B cell (primary cell): ENCODE measurements at regions not wholly inside any gene's neighbourhood (a gene's known extent, or its start where the extent isn't known, plus 50 kb on each side); places are given as distances from the start of the nearest gene placed in this dataset.

ENCODE experiments used
- EZH2 ChIP-seq: IDR thresholded peaks from 2 replicates; pipeline ENCODE4 v1.6.1; 2012; ENCODE audit warnings: borderline replicate concordance, low read depth, mild to moderate bottlenecking, moderate library complexity, low read length; ENCODE audit not compliant: insufficient read depth, poor library complexity, severe bottlenecking
- TF ChIP-seq, protein P1 (sequence below): fragments of 200-600 bp; IDR thresholded peaks from one replicate; pipeline ENCODE4 v1.8.0; 2022; ENCODE audit warnings: antibody characterized with exemption, mild to moderate bottlenecking

DNA sequence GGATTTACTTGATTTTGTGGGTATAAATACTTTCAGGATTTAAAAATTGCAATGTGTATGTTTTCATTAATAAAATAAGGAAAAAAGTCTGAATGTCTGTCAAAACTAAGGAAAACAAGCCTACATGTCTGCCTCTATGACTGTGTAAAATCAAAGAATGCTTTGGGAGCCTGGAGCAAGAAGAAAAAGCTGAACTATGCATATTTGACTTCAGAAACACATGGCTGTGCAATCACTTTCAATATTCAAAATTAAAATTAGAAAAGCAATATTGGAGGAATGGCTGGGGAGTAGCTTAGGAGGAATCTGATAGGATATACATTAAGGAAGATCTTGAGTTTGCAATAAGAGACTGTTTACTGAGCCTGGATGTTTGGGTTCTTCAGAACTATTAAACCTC lies 147.1 kb downstream of the ADAM29 start:
- no peak for TF ChIP-seq EZH2
- TF ChIP-seq, protein P1, sequence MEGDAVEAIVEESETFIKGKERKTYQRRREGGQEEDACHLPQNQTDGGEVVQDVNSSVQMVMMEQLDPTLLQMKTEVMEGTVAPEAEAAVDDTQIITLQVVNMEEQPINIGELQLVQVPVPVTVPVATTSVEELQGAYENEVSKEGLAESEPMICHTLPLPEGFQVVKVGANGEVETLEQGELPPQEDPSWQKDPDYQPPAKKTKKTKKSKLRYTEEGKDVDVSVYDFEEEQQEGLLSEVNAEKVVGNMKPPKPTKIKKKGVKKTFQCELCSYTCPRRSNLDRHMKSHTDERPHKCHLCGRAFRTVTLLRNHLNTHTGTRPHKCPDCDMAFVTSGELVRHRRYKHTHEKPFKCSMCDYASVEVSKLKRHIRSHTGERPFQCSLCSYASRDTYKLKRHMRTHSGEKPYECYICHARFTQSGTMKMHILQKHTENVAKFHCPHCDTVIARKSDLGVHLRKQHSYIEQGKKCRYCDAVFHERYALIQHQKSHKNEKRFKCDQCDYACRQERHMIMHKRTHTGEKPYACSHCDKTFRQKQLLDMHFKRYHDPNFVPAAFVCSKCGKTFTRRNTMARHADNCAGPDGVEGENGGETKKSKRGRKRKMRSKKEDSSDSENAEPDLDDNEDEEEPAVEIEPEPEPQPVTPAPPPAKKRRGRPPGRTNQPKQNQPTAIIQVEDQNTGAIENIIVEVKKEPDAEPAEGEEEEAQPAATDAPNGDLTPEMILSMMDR: no peak
